ENCODE measurements at regions not wholly inside any gene's neighbourhood (a gene's known extent, or its start where the extent isn't known, plus 50 kb on each side); places are given as distances from the start of the nearest gene placed in this dataset.

GRCh38 chr5:127203818-127204217 lies 86.8 kb upstream of the MEGF10 start:
- H3K9me1 ChIP-seq (ENCODE audit: insufficient read depth, low read length), result no peaks in the 10 kb centered on the region
- no peak overlapping the region for H3K56ac ChIP-seq (ENCODE audit: extremely low read depth, insufficient read depth, low read length)
- H3K9ac ChIP-seq (ENCODE audit: low read depth, low read length), result no peak overlapping the region
- intact Hi-C loops (cut with micrococcal nuclease) (no loop called here), dilution Hi-C loops (cut with HindIII; ENCODE audit: low sequenced_read_pairs, unreplicated experiment) (no loop called here), in situ Hi-C loops (cut with MboI; ENCODE audit: low sequenced_read_pairs) (no loop called here)
- H3K27ac ChIP-seq (ENCODE audit: insufficient read depth, low read length), result no peak overlapping the region
- no peaks in the 10 kb centered on the region for H3K36me3 ChIP-seq (ENCODE audit: control insufficient read depth, insufficient read depth, low read length)
- no peak overlapping the region for H3K4me3 ChIP-seq (ENCODE audit: insufficient read depth, low read depth, low read length)
- no CpG with 5 or more reads among the region's 1 CpG for WGBS, 2 experiments (ENCODE audit: extremely low coverage in 2 of 2, insufficient read length in 1 of 2)
- H2BK5ac ChIP-seq (ENCODE audit: low read depth, low read length, poor library complexity, severe bottlenecking), result no peak overlapping the region
- no peak overlapping the region for H4K5ac ChIP-seq (ENCODE audit: low read depth, low read length)
- H3K23ac ChIP-seq (ENCODE audit: low read depth, low read length), result no peak overlapping the region
- peak; percentile 28; the same call in 1 of the 2 replicates for TF ChIP-seq CEBPB (IDR thresholded peaks at IDR 0.05; ENCODE audit: low read depth, low read length)
- TF ChIP-seq CHD1 (IDR thresholded peaks at IDR 0.05; ENCODE audit: low read depth, low read length), result no peak
- H2AK9ac ChIP-seq (replicated peaks; ENCODE audit: low read depth, low read length, poor library complexity), result no peak overlapping the region
- no peak overlapping the region for H3K4me2 ChIP-seq (ENCODE audit: low read depth, low read length)
- no peak overlapping the region for H4K8ac ChIP-seq (ENCODE audit: low read depth in 2 of 2, low read length in 2 of 2)
- no peak overlapping the region for H2AK5ac ChIP-seq (ENCODE audit: low read depth, low read length)
- no peaks in the 10 kb centered on the region; the same call in 1 of the 2 replicates for H3K27me3 ChIP-seq (ENCODE audit: control insufficient read depth, insufficient read depth, low read length)
- H4K20me1 ChIP-seq (ENCODE audit: insufficient read depth, low read length), result peaks cover 3% of the 10 kb centered on the region; the same call in 1 of the 2 replicates
- H3K4me1 ChIP-seq (ENCODE audit: control insufficient read depth, insufficient read depth, low read length), result no peaks in the 10 kb centered on the region
- no peak overlapping the region for H2AFZ ChIP-seq (replicated peaks; ENCODE audit: low read length, poor library complexity)
- H2BK15ac ChIP-seq (ENCODE audit: low read depth, low read length), result no peak overlapping the region
- H3K9me3 ChIP-seq (ENCODE audit: control insufficient read depth, insufficient read depth, low read length), result no peaks in the 10 kb centered on the region
- H3K14ac ChIP-seq (replicated peaks; ENCODE audit: low read depth, low read length), result no peak overlapping the region
- POLR2A ChIA-PET (ENCODE audit: unreplicated experiment), result no interaction called here
- H3K18ac ChIP-seq (ENCODE audit: low read depth, low read length), result no peak overlapping the region
- ATAC-seq (ENCODE audit: low read depth) (no peak), DNase-seq (peak; percentile 39)
- no peak overlapping the region for H4K91ac ChIP-seq (ENCODE audit: insufficient read depth, low read depth, low read length)
- H3K79me1 ChIP-seq (ENCODE audit: low read depth in 1 of 2, low read length in 2 of 2), result no peaks in the 10 kb centered on the region
- CTCF ChIA-PET, result no interaction called here
- BruUV-seq (replicated peaks), result no TSS peak
- no peak overlapping the region for H3K4ac ChIP-seq (ENCODE audit: low read depth, low read length)
- H2BK20ac ChIP-seq (ENCODE audit: low read depth, low read length), result no peak overlapping the region
- no peak overlapping the region for H2BK120ac ChIP-seq (ENCODE audit: low read depth, low read length)

Measured in IMR-90 (cell line).